Endothelial cell of umbilical vein (primary cell): ENCODE measurements at regions not wholly inside any gene's neighbourhood (a gene's known extent, or its start where the extent isn't known, plus 50 kb on each side); places are given as distances from the start of the nearest gene placed in this dataset.

ENCODE experiments used
- BruUV-seq: library from RNA; stranded (reverse); fragments of 400-500 nt; replicated peaks from 2 replicates; lab custom pipeline; 2021; lab: Mats Ljungman, UMichigan
- CTCF ChIA-PET: fragments of 300-600, 350-600 bp; sonication (Branson Sonifier 250); formaldehyde crosslinking; loops from one replicate; lab custom pipeline; 2021; ENCODE audit warnings: antibody characterized with exemption, inconsistent platforms; lab: Charles Lee
- POLR2A ChIA-PET: fragments of 300-600, 350-600 bp; sonication (Branson Sonifier 250); formaldehyde crosslinking; loops from one replicate; lab custom pipeline; 2021; ENCODE audit warnings: antibody characterized with exemption, inconsistent platforms; lab: Charles Lee
- DNase-seq: peaks from one replicate; pipeline ENCODE4 v3.0.0-alpha.2; 2011; ENCODE audit warnings: low read depth, low spot score
- FAIRE-seq: peaks from 2 replicates; lab custom pipeline; 2011; peaks lifted over from hg19 to GRCh38; lab: Jason Lieb, UNC
- H2AFZ ChIP-seq: 2 replicates; pipeline ENCODE4 v1.6.0; 2012; ENCODE audit warnings: low read depth, low read length, control low read depth, inconsistent platforms
- H3K27ac ChIP-seq: 2 replicates; pipeline ENCODE4 v1.5.1; 2011; ENCODE audit warnings: low read depth, mild to moderate bottlenecking, control low read depth, low read length, moderate library complexity; ENCODE audit not compliant: insufficient read depth
- H3K27me3 ChIP-seq, 2 experiments: 2 replicates each; pipeline versions ENCODE4 v1.6.0 to v1.6.1; 2011; ENCODE audit warnings: low read length in 2 of 2, mixed read lengths in 1 of 2; ENCODE audit not compliant: control insufficient read depth in 2 of 2, insufficient read depth in 2 of 2
- H3K36me3 ChIP-seq, 2 experiments: 2 replicates in 1 of 2; 3 replicates in 1 of 2; pipeline ENCODE4 v1.5.1; 2011; ENCODE audit warnings: low read length in 2 of 2, mild to moderate bottlenecking in 1 of 2, moderate library complexity in 1 of 2; ENCODE audit not compliant: control insufficient read depth in 2 of 2, insufficient read depth in 2 of 2; ENCODE audit errors: extremely low read depth in 1 of 2
- H3K4me1 ChIP-seq: 3 replicates; pipeline ENCODE4 v1.5.1; 2011; ENCODE audit warnings: mild to moderate bottlenecking, low read length; ENCODE audit not compliant: control insufficient read depth, insufficient read depth; ENCODE audit errors: extremely low read depth
- H3K4me2 ChIP-seq: 2 replicates; pipeline ENCODE4 v1.6.1; 2011; ENCODE audit warnings: low read length, control low read depth, mixed read lengths; ENCODE audit not compliant: insufficient read depth
- H3K4me3 ChIP-seq, 3 experiments: fragments of 200-600 bp in 1 of 3; sonication (generic), shearing (Covaris generic) in 1 of 3; replicated peaks in 1 of 3; 2 replicates each; pipeline ENCODE4 v1.5.1; 2011 to 2016; ENCODE audit warnings: control low read depth in 3 of 3, low read length in 3 of 3, mild to moderate bottlenecking in 2 of 3, inconsistent platforms in 1 of 3, low read depth in 1 of 3, moderate library complexity in 1 of 3; ENCODE audit not compliant: insufficient read depth in 1 of 3
- H3K79me2 ChIP-seq: 2 replicates; pipeline ENCODE4 v1.6.0; 2012; ENCODE audit warnings: low read length, inconsistent platforms; ENCODE audit not compliant: control insufficient read depth, insufficient read depth
- H3K9ac ChIP-seq: replicated peaks from 2 replicates; pipeline ENCODE3; 2011; ENCODE audit warnings: low read length, control low read depth; ENCODE audit not compliant: insufficient read depth; ENCODE audit errors: extremely low read depth
- H3K9me1 ChIP-seq: replicated peaks from 3 replicates; pipeline ENCODE4 v1.6.0; 2011; ENCODE audit warnings: mild to moderate bottlenecking, low read length; ENCODE audit not compliant: control insufficient read depth, insufficient read depth; ENCODE audit errors: extremely low read depth
- H3K9me3 ChIP-seq: replicated peaks from 2 replicates; pipeline ENCODE4 v1.5.1; 2012; ENCODE audit warnings: low read length, inconsistent platforms; ENCODE audit not compliant: control insufficient read depth, insufficient read depth
- H4K20me1 ChIP-seq: replicated peaks from 2 replicates; pipeline ENCODE3; 2011; ENCODE audit warnings: mild to moderate bottlenecking, low read length; ENCODE audit not compliant: control insufficient read depth, insufficient read depth; ENCODE audit errors: extremely low read depth
- CTCF ChIP-seq, 2 donors: IDR thresholded peaks; 1 replicate in 1 of 2; 2 replicates in 1 of 2; pipeline ENCODE4 v1.5.1; 2011; ENCODE audit warnings: low read length in 2 of 2, mild to moderate bottlenecking in 2 of 2, moderate library complexity in 2 of 2, control low read depth in 1 of 2, inconsistent platforms in 1 of 2, low read depth in 1 of 2; ENCODE audit not compliant: insufficient read depth in 1 of 2; ENCODE audit errors: extremely low read depth in 1 of 2
- EZH2 ChIP-seq: IDR thresholded peaks from 2 replicates; pipeline ENCODE4 v1.6.1; 2012; ENCODE audit warnings: borderline replicate concordance, low read depth, mild to moderate bottlenecking, moderate library complexity, low read length, inconsistent platforms; ENCODE audit not compliant: severe bottlenecking
- FOS ChIP-seq: IDR thresholded peaks from 2 replicates; pipeline ENCODE4 v1.6.1; 2011; ENCODE audit warnings: mild to moderate bottlenecking, low read length, moderate library complexity, borderline replicate concordance; ENCODE audit not compliant: insufficient read depth
- GATA2 ChIP-seq: IDR thresholded peaks from 2 replicates; pipeline ENCODE4 v1.7.0; 2011; ENCODE audit warnings: low read depth, mild to moderate bottlenecking, moderate library complexity, mixed read lengths, low read length; ENCODE audit not compliant: insufficient read length, insufficient read depth
- JUN ChIP-seq: IDR thresholded peaks from 2 replicates; pipeline ENCODE4 v1.6.1; 2011; ENCODE audit warnings: borderline replicate concordance, low read depth; ENCODE audit not compliant: insufficient read length, insufficient read depth
- MAX ChIP-seq: IDR thresholded peaks from 2 replicates; pipeline ENCODE4 v1.6.1; 2011; ENCODE audit not compliant: insufficient read depth, insufficient read length
- MYC ChIP-seq: IDR thresholded peaks from one replicate; pipeline ENCODE4 v1.6.1; 2011; ENCODE audit warnings: mild to moderate bottlenecking, low read depth, low read length
- POLR2A ChIP-seq: IDR thresholded peaks from 2 replicates; pipeline ENCODE4 v1.6.1; 2012; ENCODE audit warnings: low read depth, mild to moderate bottlenecking, control low read depth, low read length
- POLR2AphosphoS5 ChIP-seq: IDR thresholded peaks from 2 replicates; pipeline ENCODE4 v1.6.1; 2012; ENCODE audit warnings: low read depth, mild to moderate bottlenecking, control low read depth, low read length, moderate library complexity; ENCODE audit not compliant: insufficient read depth
- dilution Hi-C: fragments of 300-500 bp; cut with MboI; formaldehyde crosslinking; loops from one replicate; pipeline ENCODE4 v1.15.0; 2019; ENCODE audit warnings: low sequenced_read_pairs; ENCODE audit not compliant: extremely low pct_ligation_motif_present
- intact Hi-C: fragments of 100-400 bp; cut with micrococcal nuclease; formaldehyde crosslinking; loops from one replicate; pipeline ENCODE4 v1.10.0; 2022

GRCh38 chr4:182083671-182084410 is 159.4 kb upstream of the TENM3 start:
- Histone ChIP-seq H4K20me1 (no peaks in the 10 kb centered on the region), H3K4me1 (no peaks in the 10 kb centered on the region), H3K9me3 (peaks cover 2% of the 10 kb centered on the region), H3K27me3 (no peaks in the 10 kb centered on the region), H3K36me3 (no peaks in the 10 kb centered on the region), H3K9me1 (no peaks in the 10 kb centered on the region), H3K4me2 (no peak overlapping the region), H3K79me2 (no peaks in the 10 kb centered on the region), H3K9ac (no peak overlapping the region), H3K4me3 (no peak overlapping the region), H2AFZ (no peak overlapping the region), H3K27ac (no peak overlapping the region)
- no peak for TF ChIP-seq CTCF (IDR thresholded peaks at IDR 0.05; ENCODE audit: extremely low read depth in 1 of 2, insufficient read depth in 1 of 2, low read depth in 1 of 2, low read length in 2 of 2)
- FAIRE-seq: no peak
- BruUV-seq: no TSS peak
- POLR2A ChIA-PET: no interaction called here
- intact Hi-C loops (no loop called here), dilution Hi-C loops (no loop called here)
- CTCF ChIA-PET: no interaction called here
- DNase-seq: no peak

GRCh38 chr4:182085051-182085480 is 158.1 kb upstream of the TENM3 start:
- H3K4me1 ChIP-seq: no peaks in the 10 kb centered on the region
- no peaks in the 10 kb centered on the region for H3K27me3 ChIP-seq
- no peaks in the 10 kb centered on the region for H3K9me1 ChIP-seq
- TF ChIP-seq MYC (no peak), JUN (no peak), CTCF (IDR thresholded peaks at IDR 0.05; ENCODE audit: extremely low read depth in 1 of 2, insufficient read depth in 1 of 2, low read depth in 1 of 2, low read length in 2 of 2) (no peak), MAX (no peak), POLR2AphosphoS5 (no peak), GATA2 (no peak), POLR2A (no peak), FOS (no peak), EZH2 (no peak)
- no peak overlapping the region for H3K9ac ChIP-seq
- H3K4me2 ChIP-seq: no peak overlapping the region
- ChIA-PET POLR2A (no interaction called here), CTCF (no interaction called here)
- intact Hi-C loops (no loop called here), dilution Hi-C loops (no loop called here)
- no peak for FAIRE-seq
- H3K9me3 ChIP-seq: no peaks in the 10 kb centered on the region
- no peaks in the 10 kb centered on the region for H3K79me2 ChIP-seq
- no peak overlapping the region for H3K27ac ChIP-seq
- DNase-seq: no peak
- no TSS peak for BruUV-seq
- H2AFZ ChIP-seq: no peak overlapping the region
- H3K36me3 ChIP-seq: no peaks in the 10 kb centered on the region
- no peaks in the 10 kb centered on the region for H4K20me1 ChIP-seq
- H3K4me3 ChIP-seq: no peak overlapping the region
